Activated CD4-positive, alpha-beta T cell treated with anti-CD3 and anti-CD28 coated beads, Interleukin-2, amount 10 ng/mL, durations not matched to agents 7 days and 5 days (primary cell): ENCODE measurements at regions not wholly inside any gene's neighbourhood (a gene's known extent, or its start where the extent isn't known, plus 50 kb on each side); places are given as distances from the start of the nearest gene placed in this dataset.
"Not testable (repeated sequence)": the region's sequence is repeated elsewhere in the genome, so short reads cannot be mapped to it uniquely, and the experiment has no call there.

Experiments
- CTCF ChIA-PET: fragments of 350-600 bp; sonication (Branson Sonifier 250); formaldehyde crosslinking; loops from one replicate; lab custom pipeline; 2021; ENCODE audit warnings: antibody characterized with exemption; lab: Charles Lee
- POLR2A ChIA-PET: fragments of 350-600 bp; sonication (Branson Sonifier 250); formaldehyde crosslinking; loops from one replicate; lab custom pipeline; 2021; ENCODE audit warnings: antibody characterized with exemption; lab: Charles Lee
- DNase-seq: peaks from one replicate; pipeline ENCODE4 v3.0.0-alpha.2; 2020
- H3K27ac Mint-ChIP-seq: one replicate; pipeline ENCODE4 v1.8.0; 2021; ENCODE audit warnings: mild to moderate bottlenecking, moderate library complexity, mixed read lengths
- H3K27me3 Mint-ChIP-seq: one replicate; pipeline ENCODE4 v1.8.0; 2021; ENCODE audit warnings: mixed read lengths
- H3K36me3 Mint-ChIP-seq: one replicate; pipeline ENCODE4 v1.8.0; 2021; ENCODE audit warnings: low read depth, mixed read lengths
- H3K4me1 Mint-ChIP-seq: one replicate; pipeline ENCODE4 v1.8.0; 2021; ENCODE audit warnings: mixed read lengths
- H3K4me3 Mint-ChIP-seq: one replicate; pipeline ENCODE4 v1.8.0; 2021; ENCODE audit warnings: mild to moderate bottlenecking, moderate library complexity, mixed read lengths
- H3K9me3 Mint-ChIP-seq: one replicate; pipeline ENCODE4 v1.8.0; 2021; ENCODE audit warnings: mixed read lengths

- Mint-ChIP-seq H3K9me3 (no peaks in the 10 kb centered on the region), H3K4me3 (no peak overlapping the region), H3K27me3 (no peaks in the 10 kb centered on the region), H3K4me1 (no peaks in the 10 kb centered on the region), H3K36me3 (no peaks in the 10 kb centered on the region), H3K27ac (no peak overlapping the region)
- ChIA-PET POLR2A (no interaction called here), CTCF (no interaction called here)
- DNase-seq = no peak
Observed at GRCh38 chr3:159486580-159486979, 502.1 kb upstream of the IL12A start.

GRCh38 chr3:159487304-159487703 is 501.3 kb upstream of the IL12A start:
- H3K27me3 Mint-ChIP-seq = no peaks in the 10 kb centered on the region
- DNase-seq = no peak
- ChIA-PET CTCF (no interaction called here), POLR2A (no interaction called here)
- no peak overlapping the region for H3K27ac Mint-ChIP-seq
- no peaks in the 10 kb centered on the region for H3K36me3 Mint-ChIP-seq
- H3K9me3 Mint-ChIP-seq = no peaks in the 10 kb centered on the region
- H3K4me3 Mint-ChIP-seq = no peak overlapping the region
- H3K4me1 Mint-ChIP-seq = no peaks in the 10 kb centered on the region

GRCh38 chr3:159488602-159489001 is 500.0 kb upstream of the IL12A start:
- Mint-ChIP-seq H3K9me3 (no peaks in the 10 kb centered on the region), H3K36me3 (no peaks in the 10 kb centered on the region), H3K4me3 (no peak overlapping the region), H3K27me3 (no peaks in the 10 kb centered on the region), H3K27ac (no peak overlapping the region), H3K4me1 (no peaks in the 10 kb centered on the region)
- ChIA-PET CTCF (no interaction called here), POLR2A (no interaction called here)
- no peak for DNase-seq

- Mint-ChIP-seq H3K27me3 (no peaks in the 10 kb centered on the region), H3K27ac (no peak overlapping the region), H3K4me1 (no peaks in the 10 kb centered on the region), H3K36me3 (no peaks in the 10 kb centered on the region), H3K4me3 (no peak overlapping the region), H3K9me3 (no peaks in the 10 kb centered on the region)
- ChIA-PET POLR2A (no interaction called here), CTCF (no interaction called here)
- DNase-seq = no peak
Observed at GRCh38 chr3:159497361-159497760, 491.3 kb upstream of the IL12A start.

- no peaks in the 10 kb centered on the region for H3K9me3 Mint-ChIP-seq
- DNase-seq = no peak
- H3K27ac Mint-ChIP-seq = no peak overlapping the region
- no peaks in the 10 kb centered on the region for H3K27me3 Mint-ChIP-seq
- H3K36me3 Mint-ChIP-seq = no peaks in the 10 kb centered on the region
- H3K4me3 Mint-ChIP-seq = no peak overlapping the region
- ChIA-PET CTCF (no interaction called here), POLR2A (no interaction called here)
- H3K4me1 Mint-ChIP-seq = no peaks in the 10 kb centered on the region
Observed at GRCh38 chr3:159499031-159499793, 489.4 kb upstream of the IL12A start.

- Mint-ChIP-seq H3K9me3 (no peaks in the 10 kb centered on the region), H3K27me3 (no peaks in the 10 kb centered on the region), H3K27ac (no peak overlapping the region), H3K36me3 (no peaks in the 10 kb centered on the region), H3K4me1 (no peaks in the 10 kb centered on the region), H3K4me3 (no peak overlapping the region)
- ChIA-PET POLR2A (no interaction called here), CTCF (no interaction called here)
- no peak for DNase-seq
Observed at GRCh38 chr3:159501029-159501428, 487.6 kb upstream of the IL12A start.

GRCh38 chr3:159502986-159503385 is 485.6 kb upstream of the IL12A start:
- H3K27me3 Mint-ChIP-seq = no peaks in the 10 kb centered on the region
- ChIA-PET POLR2A (no interaction called here), CTCF (no interaction called here)
- DNase-seq = no peak
- H3K4me3 Mint-ChIP-seq = no peak overlapping the region
- no peaks in the 10 kb centered on the region for H3K36me3 Mint-ChIP-seq
- no peak overlapping the region for H3K27ac Mint-ChIP-seq
- H3K4me1 Mint-ChIP-seq = no peaks in the 10 kb centered on the region
- H3K9me3 Mint-ChIP-seq = no peaks in the 10 kb centered on the region

- DNase-seq, CTCF ChIA-PET, POLR2A ChIA-PET, H3K36me3 Mint-ChIP-seq, H3K9me3 Mint-ChIP-seq, H3K27ac Mint-ChIP-seq, H3K4me1 Mint-ChIP-seq, H3K27me3 Mint-ChIP-seq, H3K4me3 Mint-ChIP-seq: not testable (repeated sequence)
Observed at GRCh38 chr3:159510988-159511387, 477.6 kb upstream of the IL12A start.

GRCh38 chr3:159513444-159513843 is 475.2 kb upstream of the IL12A start:
- Mint-ChIP-seq H3K4me1 (no peaks in the 10 kb centered on the region), H3K27ac (no peak overlapping the region), H3K4me3 (no peak overlapping the region), H3K36me3 (no peaks in the 10 kb centered on the region), H3K9me3 (no peaks in the 10 kb centered on the region), H3K27me3 (no peaks in the 10 kb centered on the region)
- no peak for DNase-seq
- ChIA-PET CTCF (no interaction called here), POLR2A (no interaction called here)

- H3K9me3 Mint-ChIP-seq = no peaks in the 10 kb centered on the region
- H3K4me3 Mint-ChIP-seq = no peak overlapping the region
- H3K27me3 Mint-ChIP-seq = no peaks in the 10 kb centered on the region
- POLR2A ChIA-PET = no interaction called here
- no peaks in the 10 kb centered on the region for H3K36me3 Mint-ChIP-seq
- CTCF ChIA-PET = no interaction called here
- no peak overlapping the region for H3K27ac Mint-ChIP-seq
- H3K4me1 Mint-ChIP-seq = no peaks in the 10 kb centered on the region
- DNase-seq = no peak
Observed at GRCh38 chr3:159513867-159514380, 474.7 kb upstream of the IL12A start.

GRCh38 chr3:159517105-159517504 is 471.5 kb upstream of the IL12A start:
- Mint-ChIP-seq H3K9me3 (no peaks in the 10 kb centered on the region), H3K27ac (no peak overlapping the region), H3K4me1 (no peaks in the 10 kb centered on the region), H3K27me3 (no peaks in the 10 kb centered on the region), H3K4me3 (no peak overlapping the region), H3K36me3 (no peaks in the 10 kb centered on the region)
- DNase-seq = no peak
- ChIA-PET POLR2A (no interaction called here), CTCF (no interaction called here)

GRCh38 chr3:159520638-159521037 is 468.0 kb upstream of the IL12A start:
- ChIA-PET CTCF (interaction anchor here (0.7 kb wide), 1 partner anchor 156 kb away, joined by 3 read pairs; no protein-coding TSS in a partner anchor), POLR2A (no interaction called here)
- H3K4me3 Mint-ChIP-seq = no peak overlapping the region
- no peaks in the 10 kb centered on the region for H3K4me1 Mint-ChIP-seq
- H3K27ac Mint-ChIP-seq = no peak overlapping the region
- H3K9me3 Mint-ChIP-seq = no peaks in the 10 kb centered on the region
- no peak for DNase-seq
- no peaks in the 10 kb centered on the region for H3K27me3 Mint-ChIP-seq
- H3K36me3 Mint-ChIP-seq = no peaks in the 10 kb centered on the region

- CTCF ChIA-PET = no interaction called here
- no peaks in the 10 kb centered on the region for H3K27me3 Mint-ChIP-seq
- DNase-seq = no peak
- H3K4me1 Mint-ChIP-seq = no peaks in the 10 kb centered on the region
- POLR2A ChIA-PET = no interaction called here
- no peak overlapping the region for H3K4me3 Mint-ChIP-seq
- no peaks in the 10 kb centered on the region for H3K36me3 Mint-ChIP-seq
- no peaks in the 10 kb centered on the region for H3K9me3 Mint-ChIP-seq
- H3K27ac Mint-ChIP-seq = no peak overlapping the region
Observed at GRCh38 chr3:159522276-159522675, 466.4 kb upstream of the IL12A start.
